Chondrocyte (in vitro differentiated cells): ENCODE measurements at regions not wholly inside any gene's neighbourhood (a gene's known extent, or its start where the extent isn't known, plus 50 kb on each side); places are given as distances from the start of the nearest gene placed in this dataset.

ENCODE experiments used
- DNase-seq: peaks from one replicate; pipeline ENCODE4 v3.0.0; 2021; ENCODE audit warnings: mixed read lengths, low spot score
- H3K27ac Mint-ChIP-seq: one replicate; pipeline ENCODE4 v1.8.0; 2021; ENCODE audit warnings: mild to moderate bottlenecking, moderate library complexity, mixed read lengths; ENCODE audit not compliant: unreplicated experiment
- H3K27me3 Mint-ChIP-seq: 2 replicates; pipeline ENCODE4 v1.8.0; 2021; ENCODE audit warnings: low read depth, mixed read lengths
- H3K36me3 Mint-ChIP-seq: 2 replicates; pipeline ENCODE4 v1.8.0; 2021; ENCODE audit warnings: low read depth, mixed read lengths
- H3K4me1 Mint-ChIP-seq: 2 replicates; pipeline ENCODE4 v1.8.0; 2021; ENCODE audit warnings: low read depth, mild to moderate bottlenecking, mixed read lengths
- H3K4me3 Mint-ChIP-seq: one replicate; pipeline ENCODE4 v1.8.0; 2021; ENCODE audit warnings: mild to moderate bottlenecking, moderate library complexity, mixed read lengths; ENCODE audit not compliant: unreplicated experiment
- H3K9me3 Mint-ChIP-seq: 2 replicates; pipeline ENCODE4 v1.8.0; 2021; ENCODE audit warnings: low read depth, mixed read lengths
- CTCF ChIP-seq: fragments of 200-600 bp; sonication (generic); IDR thresholded peaks from 2 replicates; pipeline ENCODE4 v1.5.0; 2021; ENCODE audit warnings: antibody characterized with exemption, mild to moderate bottlenecking, moderate library complexity

- Mint-ChIP-seq H3K27ac (no peak overlapping the region), H3K4me1 (no peaks in the 10 kb centered on the region), H3K27me3 (no peaks in the 10 kb centered on the region), H3K4me3 (no peak overlapping the region), H3K36me3 (no peaks in the 10 kb centered on the region), H3K9me3 (peaks cover 4% of the 10 kb centered on the region)
- TF ChIP-seq CTCF: no peak
- no peak for DNase-seq
Observed at GRCh38 chr11:98600786-98601773, 419.7 kb upstream of the CNTN5 start.

GRCh38 chr11:98616098-98616655 is 404.6 kb upstream of the CNTN5 start:
- Mint-ChIP-seq H3K4me3 (no peak overlapping the region), H3K27ac (no peak overlapping the region), H3K36me3 (no peaks in the 10 kb centered on the region), H3K27me3 (peaks cover 2% of the 10 kb centered on the region), H3K4me1 (no peaks in the 10 kb centered on the region), H3K9me3 (peaks cover 18% of the 10 kb centered on the region)
- no peak for TF ChIP-seq CTCF
- no peak for DNase-seq

- Mint-ChIP-seq H3K27me3 (no peaks in the 10 kb centered on the region), H3K4me1 (no peaks in the 10 kb centered on the region), H3K9me3 (peaks cover 24% of the 10 kb centered on the region), H3K36me3 (no peaks in the 10 kb centered on the region), H3K27ac (no peak overlapping the region), H3K4me3 (no peak overlapping the region)
- no peak for TF ChIP-seq CTCF
- no peak for DNase-seq
Observed at GRCh38 chr11:98621767-98622166, 399.0 kb upstream of the CNTN5 start.

GRCh38 chr11:98625526-98625925 is 395.2 kb upstream of the CNTN5 start:
- H3K4me3 Mint-ChIP-seq: no peak overlapping the region
- no peaks in the 10 kb centered on the region for H3K4me1 Mint-ChIP-seq
- no peak overlapping the region for H3K27ac Mint-ChIP-seq
- H3K36me3 Mint-ChIP-seq: no peaks in the 10 kb centered on the region
- H3K27me3 Mint-ChIP-seq: no peaks in the 10 kb centered on the region
- H3K9me3 Mint-ChIP-seq: peaks cover 11% of the 10 kb centered on the region
- no peak for TF ChIP-seq CTCF
- DNase-seq: no peak

GRCh38 chr11:98630736-98631135 is 390.0 kb upstream of the CNTN5 start:
- no peak overlapping the region for H3K4me3 Mint-ChIP-seq
- peaks cover 3% of the 10 kb centered on the region for H3K9me3 Mint-ChIP-seq
- H3K27me3 Mint-ChIP-seq: no peaks in the 10 kb centered on the region
- no peak overlapping the region for H3K27ac Mint-ChIP-seq
- no peak for DNase-seq
- no peak for TF ChIP-seq CTCF
- H3K4me1 Mint-ChIP-seq: no peaks in the 10 kb centered on the region
- no peaks in the 10 kb centered on the region for H3K36me3 Mint-ChIP-seq
